ENCODE measurements at regions not wholly inside any gene's neighbourhood (a gene's known extent, or its start where the extent isn't known, plus 50 kb on each side); places are given as distances from the start of the nearest gene placed in this dataset.
"Not testable (repeated sequence)": the region's sequence is repeated elsewhere in the genome, so short reads cannot be mapped to it uniquely, and the experiment has no call there.

GRCh38 chr4:3955321-3956164, 189.4 kb downstream of the ADRA2C start:
- DNase-seq (ENCODE audit: low spot score) = peak; percentile 99

GRCh38 chr4:3956165-3956867, 190.1 kb downstream of the ADRA2C start:
- not testable (repeated sequence) for DNase-seq (ENCODE audit: low spot score)

- not testable (repeated sequence) for DNase-seq (ENCODE audit: low spot score)
These were observed 195.0 kb downstream of the ADRA2C start for GRCh38 chr4:3961091-3961672.

GRCh38 chr4:3964572-3965278, 198.5 kb downstream of the ADRA2C start:
- not testable (repeated sequence) for DNase-seq (ENCODE audit: low spot score)

GRCh38 chr4:3967204-3967603, 201.0 kb downstream of the ADRA2C start:
- DNase-seq (ENCODE audit: low spot score) = not testable (repeated sequence)

- DNase-seq (ENCODE audit: low spot score) = not testable (repeated sequence)
These were observed 206.4 kb downstream of the ADRA2C start for GRCh38 chr4:3972626-3973025.

GRCh38 chr4:3973581-3974200, 207.5 kb downstream of the ADRA2C start:
- not testable (repeated sequence) for DNase-seq (ENCODE audit: low spot score)

GRCh38 chr4:3983518-3984125, 217.4 kb downstream of the ADRA2C start:
- not testable (repeated sequence) for DNase-seq (ENCODE audit: low spot score)

GRCh38 chr4:3984796-3985195, 218.6 kb downstream of the ADRA2C start:
- DNase-seq (ENCODE audit: low spot score) = not testable (repeated sequence)

- not testable (repeated sequence) for DNase-seq (ENCODE audit: low spot score)
These were observed 220.2 kb downstream of the ADRA2C start for GRCh38 chr4:3986412-3986811.

GRCh38 chr4:3997386-3997785, 229.3 kb downstream of the OTOP1 start:
- not testable (repeated sequence) for DNase-seq (ENCODE audit: low spot score)

GRCh38 chr4:4004036-4004435, 222.7 kb downstream of the OTOP1 start:
- not testable (repeated sequence) for DNase-seq (ENCODE audit: low spot score)

GRCh38 chr4:4004702-4005101, 222.0 kb downstream of the OTOP1 start:
- not testable (repeated sequence) for DNase-seq (ENCODE audit: low spot score)

GRCh38 chr4:4006356-4006755, 220.4 kb downstream of the OTOP1 start:
- not testable (repeated sequence) for DNase-seq (ENCODE audit: low spot score)

GRCh38 chr4:4019071-4019470, 207.7 kb downstream of the OTOP1 start:
- DNase-seq (ENCODE audit: low spot score) = not testable (repeated sequence)

GRCh38 chr4:4021161-4021560, 205.6 kb downstream of the OTOP1 start:
- DNase-seq (ENCODE audit: low spot score) = not testable (repeated sequence)

- DNase-seq (ENCODE audit: low spot score) = not testable (repeated sequence)
These were observed 200.0 kb downstream of the OTOP1 start for GRCh38 chr4:4026708-4027107.

GRCh38 chr4:4028752-4029151, 198.0 kb downstream of the OTOP1 start:
- not testable (repeated sequence) for DNase-seq (ENCODE audit: low spot score)

- not testable (repeated sequence) for DNase-seq (ENCODE audit: low spot score)
These were observed 196.2 kb downstream of the OTOP1 start for GRCh38 chr4:4030509-4030908.

- not testable (repeated sequence) for DNase-seq (ENCODE audit: low spot score)
These were observed 195.1 kb downstream of the OTOP1 start for GRCh38 chr4:4031446-4032135.
